Omental fat pad (tissue), 3 donors: ENCODE measurements at regions not wholly inside any gene's neighbourhood (a gene's known extent, or its start where the extent isn't known, plus 50 kb on each side); places are given as distances from the start of the nearest gene placed in this dataset.

Experiments
- ATAC-seq: fragments of 150-250 bp; one replicate; pipeline ENCODE4 v1.9.1; 2016; ENCODE audit warnings: mild to moderate bottlenecking, moderate library complexity; ENCODE audit not compliant: low FRiP score
- DNase-seq: peaks from one replicate; pipeline ENCODE4 v3.0.0-alpha.2; 2019; ENCODE audit warnings: low spot score
- TF ChIP-seq, protein P1 (sequence below), 3 donors: fragments of 450-650 bp; IDR thresholded peaks; one replicate each; pipeline ENCODE4 v1.5.1; 2016 to 2017; ENCODE audit warnings: antibody characterized with exemption in 3 of 3, mild to moderate bottlenecking in 3 of 3, moderate library complexity in 2 of 3

DNA sequence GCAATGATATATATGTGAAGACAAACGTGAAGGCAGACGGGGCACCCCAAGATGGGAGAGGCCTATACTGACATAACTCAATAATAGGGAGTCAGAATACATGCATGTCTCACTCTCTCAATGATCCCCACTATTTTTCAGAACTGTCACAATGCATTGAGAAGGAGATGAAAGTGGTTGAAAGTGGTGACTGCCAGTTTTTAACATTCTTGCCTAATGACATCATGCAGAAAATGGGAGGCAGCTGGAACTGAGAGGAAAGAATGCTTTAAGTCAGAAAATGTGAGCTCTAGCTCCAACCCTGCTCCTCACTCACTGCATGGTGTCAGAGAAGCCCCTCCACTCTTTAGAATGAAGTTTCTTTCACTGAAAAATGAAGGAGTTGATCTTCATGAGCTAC, 55.3 kb upstream of the P2RY1 start:
- TF ChIP-seq, protein P1, sequence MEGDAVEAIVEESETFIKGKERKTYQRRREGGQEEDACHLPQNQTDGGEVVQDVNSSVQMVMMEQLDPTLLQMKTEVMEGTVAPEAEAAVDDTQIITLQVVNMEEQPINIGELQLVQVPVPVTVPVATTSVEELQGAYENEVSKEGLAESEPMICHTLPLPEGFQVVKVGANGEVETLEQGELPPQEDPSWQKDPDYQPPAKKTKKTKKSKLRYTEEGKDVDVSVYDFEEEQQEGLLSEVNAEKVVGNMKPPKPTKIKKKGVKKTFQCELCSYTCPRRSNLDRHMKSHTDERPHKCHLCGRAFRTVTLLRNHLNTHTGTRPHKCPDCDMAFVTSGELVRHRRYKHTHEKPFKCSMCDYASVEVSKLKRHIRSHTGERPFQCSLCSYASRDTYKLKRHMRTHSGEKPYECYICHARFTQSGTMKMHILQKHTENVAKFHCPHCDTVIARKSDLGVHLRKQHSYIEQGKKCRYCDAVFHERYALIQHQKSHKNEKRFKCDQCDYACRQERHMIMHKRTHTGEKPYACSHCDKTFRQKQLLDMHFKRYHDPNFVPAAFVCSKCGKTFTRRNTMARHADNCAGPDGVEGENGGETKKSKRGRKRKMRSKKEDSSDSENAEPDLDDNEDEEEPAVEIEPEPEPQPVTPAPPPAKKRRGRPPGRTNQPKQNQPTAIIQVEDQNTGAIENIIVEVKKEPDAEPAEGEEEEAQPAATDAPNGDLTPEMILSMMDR (IDR thresholded peaks at IDR 0.05) = no peak
- ATAC-seq = no peak
- DNase-seq = no peak

DNA sequence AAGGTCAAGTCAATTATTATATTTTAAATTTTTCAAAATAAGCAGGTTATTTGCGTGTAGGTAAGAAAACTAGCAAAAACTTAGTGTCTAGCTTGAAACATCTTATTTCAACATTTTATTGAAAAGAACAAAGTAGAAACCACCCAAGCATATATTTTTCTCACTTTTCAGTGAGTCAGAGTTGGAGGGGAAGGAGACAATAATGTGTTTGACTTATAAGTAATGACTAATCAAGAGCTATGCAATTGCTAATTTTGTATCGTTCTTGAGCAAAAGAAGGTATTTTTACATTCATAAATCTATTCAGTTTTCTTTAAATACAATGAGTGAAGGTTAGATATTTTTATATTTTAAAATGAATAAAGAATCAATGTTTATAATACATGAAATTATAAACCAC, 54.4 kb upstream of the P2RY1 start:
- DNase-seq = no peak
- TF ChIP-seq, protein P1 (IDR thresholded peaks at IDR 0.05) = no peak
- no peak for ATAC-seq

DNA sequence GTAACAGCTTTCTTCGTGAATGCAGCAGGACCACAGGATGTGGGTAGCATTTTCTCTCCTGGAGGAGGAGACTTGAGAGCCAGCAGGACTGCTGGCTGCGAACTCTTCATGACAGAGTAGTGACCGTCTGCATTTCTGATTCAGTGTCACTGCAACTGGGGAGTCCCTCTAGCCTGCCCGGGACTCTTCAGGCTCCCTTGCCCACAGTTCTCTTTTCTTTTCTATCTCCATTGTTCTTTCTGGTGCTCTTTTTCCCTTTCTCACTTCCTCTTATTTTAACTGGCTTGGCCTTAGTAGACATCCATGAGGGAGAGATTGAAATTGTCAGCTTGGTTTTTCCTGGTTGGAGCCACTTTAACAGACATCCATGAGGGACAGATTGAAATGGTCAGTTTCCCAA, 49.9 kb upstream of the P2RY1 start:
- TF ChIP-seq, protein P1 (IDR thresholded peaks at IDR 0.05) = no peak
- ATAC-seq = no peak
- DNase-seq = no peak
